CD4-positive, alpha-beta T cell treated with Interleukin-17A for 1 hour (primary cell): ENCODE measurements at regions not wholly inside any gene's neighbourhood (a gene's known extent, or its start where the extent isn't known, plus 50 kb on each side); places are given as distances from the start of the nearest gene placed in this dataset.
"Not testable (repeated sequence)": the region's sequence is repeated elsewhere in the genome, so short reads cannot be mapped to it uniquely, and the experiment has no call there.

Experiments
- DNase-seq: peaks from one replicate; pipeline ENCODE4 v3.0.0-alpha.2; 2020

GRCh38 chr20:53685070-53685595, 91.5 kb upstream of the ZNF217 start:
- no peak for DNase-seq

GRCh38 chr20:53683506-53683905, 89.9 kb upstream of the ZNF217 start:
- DNase-seq: no peak

GRCh38 chr20:53681352-53682212, 87.9 kb upstream of the ZNF217 start:
- no peak for DNase-seq

GRCh38 chr20:53679597-53680309, 86.1 kb upstream of the ZNF217 start:
- no peak for DNase-seq

GRCh38 chr20:53678990-53679596, 85.5 kb upstream of the ZNF217 start:
- DNase-seq: no peak

GRCh38 chr20:53678315-53678989, 84.8 kb upstream of the ZNF217 start:
- DNase-seq: no peak

- no peak for DNase-seq
Observed at GRCh38 chr20:53677447-53678314, 84.0 kb upstream of the ZNF217 start.

GRCh38 chr20:53676987-53677386, 83.3 kb upstream of the ZNF217 start:
- DNase-seq: no peak

GRCh38 chr20:53676519-53676822, 82.8 kb upstream of the ZNF217 start:
- DNase-seq: no peak

GRCh38 chr20:53672484-53673129, 79.0 kb upstream of the ZNF217 start:
- DNase-seq: no peak

GRCh38 chr20:53671370-53671769, 77.7 kb upstream of the ZNF217 start:
- DNase-seq: no peak

- DNase-seq: not testable (repeated sequence)
Observed at GRCh38 chr20:53669517-53670313, 76.1 kb upstream of the ZNF217 start.

GRCh38 chr20:53668992-53669391, 75.4 kb upstream of the ZNF217 start:
- DNase-seq: no peak

- no peak for DNase-seq
Observed at GRCh38 chr20:53666144-53666543, 72.5 kb upstream of the ZNF217 start.

- DNase-seq: no peak
Observed at GRCh38 chr20:53664121-53664520, 70.5 kb upstream of the ZNF217 start.

GRCh38 chr20:53663521-53663920, 69.9 kb upstream of the ZNF217 start:
- not testable (repeated sequence) for DNase-seq

GRCh38 chr20:53662595-53662994, 69.0 kb upstream of the ZNF217 start:
- no peak for DNase-seq

GRCh38 chr20:53660947-53661381, 67.3 kb upstream of the ZNF217 start:
- DNase-seq: no peak

- no peak for DNase-seq
Observed at GRCh38 chr20:53660078-53660909, 66.7 kb upstream of the ZNF217 start.

- DNase-seq: no peak
Observed at GRCh38 chr20:53658973-53659372, 65.3 kb upstream of the ZNF217 start.
